NCI-H1048 (cell line): ENCODE measurements at regions not wholly inside any gene's neighbourhood (a gene's known extent, or its start where the extent isn't known, plus 50 kb on each side); places are given as distances from the start of the nearest gene placed in this dataset.

ENCODE experiments used
- DNase-seq: peaks from one replicate; lab custom pipeline; 2025; lab: John Stamatoyannopoulos, UW

DNA sequence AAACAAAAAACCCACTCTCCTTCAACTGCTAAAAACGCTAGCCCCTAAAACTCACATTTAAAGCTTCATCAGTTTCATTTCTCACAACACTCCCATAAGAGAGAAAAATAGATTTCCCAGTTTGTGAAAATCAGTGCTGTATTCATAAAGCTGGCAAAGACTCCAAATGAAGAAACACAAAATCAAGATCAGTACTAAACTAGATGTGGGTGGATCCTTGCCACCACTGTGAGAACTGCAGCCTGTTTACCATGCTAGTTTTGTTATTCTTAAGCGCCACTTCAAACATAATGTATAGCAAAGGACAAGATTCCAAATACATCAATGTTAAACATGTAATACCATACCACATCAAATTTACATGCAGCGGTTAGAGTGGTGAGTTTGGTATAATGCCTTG, 104.5 kb upstream of the CCDC150 start:
- no peak for DNase-seq

DNA sequence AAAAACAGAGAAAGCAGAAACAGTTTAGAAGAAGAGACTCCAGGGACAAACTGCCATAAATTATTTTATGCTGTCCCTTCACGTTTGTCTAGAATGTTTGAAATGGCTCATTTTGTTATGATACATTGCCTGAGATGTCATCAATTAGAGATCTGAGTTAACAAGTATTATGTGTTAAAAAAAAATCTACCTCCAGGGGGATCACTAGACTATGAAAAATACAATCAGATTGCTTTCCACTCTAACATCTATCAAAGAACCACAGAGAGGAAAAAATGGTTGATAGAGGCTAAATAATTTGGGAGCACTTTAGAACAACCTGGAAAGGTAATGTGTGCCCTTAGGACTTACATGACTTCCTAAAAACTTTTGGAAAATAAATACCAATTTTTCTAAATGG, 103.8 kb upstream of the CCDC150 start:
- DNase-seq = no peak

DNA sequence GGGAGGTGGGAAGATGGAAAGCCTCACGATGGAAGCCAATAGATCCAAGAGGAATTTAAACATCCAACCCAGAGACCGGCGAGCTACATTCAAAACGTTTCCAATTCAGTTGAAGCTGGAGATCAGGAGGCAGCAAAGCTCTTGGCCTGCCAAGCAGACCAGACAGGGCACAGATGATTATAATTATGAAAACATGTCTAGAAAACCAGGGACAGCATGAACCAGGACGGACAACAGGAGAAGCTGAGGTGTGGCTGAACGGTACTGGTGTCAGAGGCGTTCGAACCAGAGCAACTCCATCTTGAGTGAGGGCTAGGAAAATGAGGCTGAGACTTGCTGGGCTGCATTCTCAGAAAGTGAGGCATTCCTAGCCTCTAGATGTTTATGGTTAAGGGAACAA, 102.2 kb upstream of the CCDC150 start:
- DNase-seq = no peak

DNA sequence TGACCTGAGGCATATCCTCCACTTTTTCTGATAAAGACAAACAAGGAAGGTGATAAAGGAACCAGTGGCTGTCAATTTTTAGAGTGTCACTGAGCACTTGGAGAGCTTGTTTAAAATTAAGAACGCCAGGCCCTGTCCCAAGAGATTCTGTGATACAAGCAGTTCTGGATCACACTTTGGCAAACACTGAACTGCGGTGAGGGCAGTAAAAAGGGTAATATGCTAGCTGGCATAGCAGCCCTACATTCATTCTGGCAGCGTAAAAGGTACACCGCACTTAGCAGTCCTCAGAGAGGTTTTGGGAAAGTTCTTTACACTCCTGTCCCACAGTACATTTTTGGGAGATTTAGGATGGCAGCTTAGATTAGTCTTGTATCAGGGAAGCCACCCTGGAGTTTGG, 101.3 kb upstream of the CCDC150 start:
- DNase-seq = no peak

DNA sequence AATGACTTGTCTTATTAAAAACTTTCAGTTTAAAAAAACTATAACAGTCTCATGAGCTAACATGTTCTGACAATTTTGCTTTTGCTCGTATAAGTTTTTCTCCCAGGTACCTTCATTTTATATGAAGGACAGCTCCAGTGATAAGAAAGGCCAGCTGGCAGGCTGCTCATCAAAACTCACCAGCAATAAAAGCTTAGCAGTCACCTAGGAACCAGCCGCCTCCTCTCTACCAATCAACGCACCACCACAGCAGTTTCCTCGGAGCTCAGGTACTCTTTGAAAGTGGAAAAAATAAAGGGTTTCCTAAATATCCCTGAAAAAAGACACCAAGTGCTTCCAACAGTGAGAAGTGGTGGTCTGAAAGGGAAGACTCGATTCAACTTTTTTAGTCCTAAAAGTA, 100.9 kb upstream of the CCDC150 start:
- no peak for DNase-seq

DNA sequence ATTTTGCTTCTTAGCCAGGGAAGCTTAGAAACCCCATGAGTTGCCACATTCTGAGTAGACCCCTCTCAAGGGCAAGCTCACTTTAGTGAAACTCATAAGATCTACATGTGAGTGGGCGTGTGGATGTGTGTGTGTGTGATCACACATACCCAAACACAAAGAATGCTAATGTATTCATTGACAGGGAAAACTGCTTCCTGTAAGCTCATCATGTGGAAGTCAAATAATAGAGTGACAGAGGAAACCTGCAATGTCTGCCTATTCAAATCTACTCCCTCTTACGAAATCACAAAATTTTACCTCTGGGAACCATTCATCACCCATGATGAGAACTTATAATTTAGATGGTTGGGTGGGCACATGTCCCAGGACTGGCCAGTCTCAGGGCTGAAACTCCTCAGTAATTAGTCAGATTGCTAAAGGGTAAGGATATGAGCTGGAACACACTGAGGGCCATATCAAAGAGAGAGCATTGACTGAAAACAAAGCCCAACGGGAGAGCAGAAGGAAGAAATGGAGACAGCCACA, 94.5 kb upstream of the CCDC150 start:
- no peak for DNase-seq

DNA sequence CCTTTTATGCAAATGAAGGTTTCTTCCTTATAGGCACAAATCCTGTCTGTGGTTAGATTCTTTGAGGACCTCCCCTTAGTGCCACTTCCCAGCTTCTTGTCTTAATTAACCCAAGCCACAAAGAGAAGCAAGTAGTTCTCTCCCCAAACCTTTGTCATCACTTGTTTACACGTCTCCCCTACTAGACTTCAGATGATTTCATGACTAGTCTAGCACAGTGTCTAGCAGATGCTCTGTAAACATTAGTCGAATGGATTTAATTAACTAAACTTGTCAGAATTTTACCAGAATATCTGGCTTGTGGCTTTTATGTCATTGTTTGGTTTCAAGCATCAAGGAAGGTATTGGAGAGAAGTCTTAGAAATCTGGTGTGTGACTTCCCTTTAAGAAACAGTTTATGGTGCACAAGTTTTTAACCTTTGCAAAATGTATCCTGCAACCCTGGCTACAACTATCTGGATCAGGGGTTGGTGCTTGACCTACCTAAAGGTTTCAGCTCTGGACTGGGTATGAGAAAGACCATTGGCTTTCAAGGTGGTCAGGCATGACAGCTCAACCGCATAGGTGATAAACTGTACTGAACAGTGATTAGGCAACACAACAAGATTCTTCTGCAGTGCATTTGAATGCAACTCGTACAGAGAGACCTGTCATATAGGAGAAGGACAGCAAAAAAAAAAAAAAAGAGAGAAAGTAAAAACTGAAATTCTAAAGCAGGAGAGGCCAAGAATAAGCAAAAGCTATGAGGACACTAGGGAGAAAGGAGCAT, 93.2 kb upstream of the CCDC150 start:
- no peak for DNase-seq

DNA sequence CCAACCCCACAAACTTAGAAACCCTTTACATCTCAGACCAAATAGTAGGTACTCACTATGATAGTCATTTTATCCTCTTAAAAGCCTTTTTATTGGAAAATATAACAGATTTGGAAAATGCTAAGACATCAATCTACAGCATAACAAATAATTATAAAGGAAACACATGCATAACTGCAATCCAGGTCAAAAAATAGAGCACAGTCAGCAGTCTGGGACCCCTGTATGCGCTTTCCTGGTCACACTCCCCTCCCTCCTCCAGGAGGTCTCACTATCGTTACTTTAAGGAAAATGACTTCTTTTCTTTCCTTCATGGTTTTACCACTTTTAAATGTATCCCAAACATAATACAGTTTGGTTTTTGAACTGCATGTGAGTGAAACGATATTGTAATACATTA, 90.5 kb upstream of the CCDC150 start:
- DNase-seq = no peak

DNA sequence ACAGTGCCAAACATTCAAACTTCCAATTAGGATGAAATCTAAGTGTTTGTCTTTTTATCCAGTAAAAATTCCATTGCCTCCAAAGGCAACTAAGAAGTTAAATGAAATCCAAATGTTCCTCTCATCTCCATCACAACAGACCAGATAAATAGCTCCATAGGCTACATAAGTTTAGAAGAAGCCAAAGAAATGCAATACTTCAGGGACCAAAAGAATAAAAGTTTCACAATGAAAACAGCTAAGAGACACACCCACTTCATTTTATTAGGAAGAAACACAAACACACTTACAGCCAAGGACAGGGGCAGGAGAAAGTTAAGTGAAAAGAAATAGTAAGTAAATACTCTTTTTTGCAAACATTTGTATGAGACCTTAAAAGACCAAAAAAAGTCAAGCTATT, 88.5 kb upstream of the CCDC150 start:
- DNase-seq = no peak

DNA sequence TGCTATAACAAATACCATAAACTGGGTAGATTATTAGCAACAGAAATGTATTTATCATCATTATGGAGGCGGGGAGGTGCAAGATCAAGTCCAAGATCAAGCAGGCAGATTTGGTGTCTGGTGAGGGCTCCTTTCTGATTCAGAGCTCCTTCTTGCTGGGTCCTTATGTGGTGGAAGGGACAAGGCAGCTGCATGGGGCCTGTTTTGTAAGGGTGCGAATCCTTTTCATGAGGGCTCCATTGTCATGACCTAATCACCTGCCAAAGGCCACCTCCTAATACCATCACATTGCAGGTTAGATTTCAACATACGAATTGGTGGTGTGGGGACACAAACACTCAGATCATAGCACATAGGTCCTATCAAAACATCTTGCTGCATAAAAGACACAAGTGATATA, 84.4 kb upstream of the CCDC150 start:
- no peak for DNase-seq

DNA sequence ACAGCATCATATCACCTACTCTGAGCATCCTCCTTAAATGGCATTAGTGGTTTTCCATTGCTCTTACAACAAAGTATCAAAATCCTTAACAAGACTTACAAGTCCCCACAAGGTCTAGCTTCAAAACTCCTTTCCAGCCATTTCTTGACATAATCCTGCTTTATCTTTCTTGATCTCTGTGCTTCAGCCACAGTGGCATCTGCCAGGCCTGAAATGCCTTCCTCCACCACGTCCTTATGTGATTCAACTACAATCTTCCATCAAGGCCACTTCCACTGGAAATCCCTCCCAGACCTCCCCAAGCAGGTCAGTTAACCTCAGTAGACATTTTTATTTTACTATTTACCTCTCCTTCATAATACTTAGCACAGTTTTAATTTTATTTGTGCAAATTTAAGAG, 83.8 kb upstream of the CCDC150 start:
- DNase-seq = no peak

DNA sequence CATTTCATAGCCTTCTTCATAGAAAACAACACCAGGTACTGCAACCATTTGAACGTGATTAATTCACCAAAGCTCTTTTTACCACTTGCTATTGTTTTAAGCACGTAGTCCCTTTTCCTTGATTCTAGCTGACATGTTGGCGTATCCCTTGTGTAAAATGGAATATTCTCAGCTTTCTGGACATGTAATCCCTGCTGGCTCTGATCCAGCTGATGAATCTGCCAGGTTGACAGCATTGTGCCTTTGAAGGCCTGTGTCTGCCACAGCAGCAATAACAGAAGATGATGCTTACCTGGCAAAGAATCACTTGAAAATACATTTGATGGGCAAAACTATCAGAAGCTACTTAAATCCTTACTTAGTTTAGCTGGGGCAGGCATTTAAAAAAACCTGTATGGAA, 81.0 kb upstream of the CCDC150 start:
- no peak for DNase-seq

DNA sequence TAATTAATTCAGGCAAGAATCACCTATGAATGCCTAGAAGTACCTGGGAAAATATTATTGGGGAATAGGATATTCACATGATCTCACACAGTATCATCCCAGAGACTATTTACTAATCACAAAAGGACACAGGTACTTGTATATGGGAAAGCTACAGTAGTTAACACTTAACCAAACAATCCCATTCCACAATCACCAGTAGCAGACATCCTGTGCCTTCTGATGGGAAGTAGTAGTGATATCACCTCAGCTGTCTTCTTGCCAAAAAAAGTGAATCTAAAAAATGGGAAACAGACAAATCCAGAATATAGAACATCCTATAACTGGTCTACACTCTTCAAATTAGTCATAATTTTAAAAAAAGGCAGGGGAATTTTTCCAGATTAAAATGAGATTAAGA, 75.6 kb upstream of the CCDC150 start:
- DNase-seq = no peak

DNA sequence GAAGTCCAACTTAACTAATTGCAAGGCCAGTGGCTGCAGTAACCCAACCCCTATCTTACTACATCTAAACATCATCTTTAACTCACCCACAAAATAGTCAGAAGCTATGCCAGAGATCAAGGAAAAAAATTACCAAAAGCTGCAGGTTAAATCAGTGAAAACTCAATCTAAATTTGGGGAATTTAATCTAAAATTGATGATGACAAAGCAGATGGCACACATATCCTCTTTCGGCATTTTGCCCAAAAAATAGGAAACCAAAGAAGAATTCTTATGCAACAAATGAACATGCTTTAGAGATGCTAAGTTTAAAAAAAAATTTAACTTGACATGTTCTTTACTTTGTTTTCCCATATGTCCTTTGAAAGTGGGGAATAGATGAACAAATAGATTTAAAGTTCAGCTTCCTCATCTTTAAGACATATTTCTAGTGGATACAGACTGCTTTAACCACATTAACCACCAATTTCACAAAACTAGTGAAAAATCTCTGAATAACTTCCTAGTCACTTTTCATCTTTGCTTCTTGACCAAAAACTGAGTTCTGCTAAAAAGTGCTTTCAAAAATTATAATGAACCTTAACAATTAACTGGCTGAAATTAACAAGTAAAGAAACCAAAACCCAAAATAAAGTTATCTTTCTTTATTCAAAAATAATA, 74.3 kb upstream of the CCDC150 start:
- DNase-seq = no peak

DNA sequence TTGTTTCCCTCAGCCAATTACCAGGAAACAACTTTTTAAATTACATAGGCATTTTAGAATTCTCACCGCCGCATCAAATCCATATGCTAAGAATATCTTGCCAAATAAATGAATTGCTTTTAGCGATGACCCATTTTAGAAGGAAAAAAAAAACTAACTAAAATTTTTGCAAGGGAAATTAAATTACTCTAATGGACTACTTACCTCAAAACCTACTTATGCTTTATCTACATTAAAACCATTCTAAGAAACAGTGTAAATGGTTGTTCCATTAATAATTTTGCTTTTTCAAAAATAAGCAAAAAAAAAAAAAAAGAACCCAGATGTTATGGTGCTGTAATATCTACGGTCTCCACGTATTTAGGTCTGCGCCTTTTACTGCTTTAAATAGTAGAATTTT, 73.5 kb upstream of the CCDC150 start:
- DNase-seq = no peak

DNA sequence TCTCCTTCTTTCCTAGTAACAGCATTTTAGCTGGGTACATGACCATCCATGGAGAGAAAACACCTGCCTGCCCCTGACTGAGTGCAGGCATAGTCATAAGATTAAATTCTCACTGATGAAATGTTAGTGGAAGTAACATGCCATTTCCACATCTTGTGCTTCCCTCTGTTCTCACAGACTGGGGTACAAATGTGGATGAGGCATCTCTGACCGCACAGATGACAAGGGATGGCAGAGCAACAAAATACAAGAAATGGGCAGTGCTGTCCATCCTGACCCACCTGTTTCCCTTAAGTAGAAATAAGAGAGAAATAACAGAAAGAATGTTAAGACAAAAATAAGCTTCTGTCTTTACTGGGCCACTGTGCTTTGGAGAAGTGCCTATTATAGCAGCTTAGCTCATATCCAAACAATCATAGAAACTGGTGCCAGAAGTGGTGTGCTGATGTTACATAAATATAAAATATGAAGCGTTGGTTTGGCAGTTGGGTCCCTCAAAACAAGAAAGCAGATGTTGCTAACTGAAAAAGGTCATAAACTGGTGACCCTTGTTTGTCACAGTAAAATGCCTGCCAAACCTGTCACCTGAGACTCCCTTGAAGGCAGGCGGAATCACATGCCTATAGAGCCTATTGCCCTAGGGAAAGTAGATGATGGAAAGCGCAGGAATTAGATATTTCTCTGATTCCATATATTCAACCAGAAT, 72.4 kb upstream of the CCDC150 start:
- DNase-seq = no peak

DNA sequence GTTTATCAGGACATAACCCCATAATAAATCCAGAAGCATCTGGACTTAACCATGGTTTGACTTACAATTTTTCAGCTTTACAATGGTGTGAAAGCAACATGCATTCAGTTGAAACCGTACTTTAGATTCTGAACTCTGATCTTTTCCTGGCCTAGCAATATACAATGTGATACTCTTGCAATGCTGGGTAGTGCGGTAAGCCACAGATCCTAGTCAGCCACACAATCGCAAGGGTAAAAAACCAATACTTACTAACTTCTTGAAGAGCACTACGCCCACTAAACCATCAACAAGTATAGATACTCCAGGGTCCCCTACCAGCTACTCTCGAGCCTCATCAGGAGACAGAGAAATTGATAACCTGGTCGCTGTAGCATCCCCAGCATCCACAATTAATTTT, 71.0 kb upstream of the CCDC150 start:
- no peak for DNase-seq

DNA sequence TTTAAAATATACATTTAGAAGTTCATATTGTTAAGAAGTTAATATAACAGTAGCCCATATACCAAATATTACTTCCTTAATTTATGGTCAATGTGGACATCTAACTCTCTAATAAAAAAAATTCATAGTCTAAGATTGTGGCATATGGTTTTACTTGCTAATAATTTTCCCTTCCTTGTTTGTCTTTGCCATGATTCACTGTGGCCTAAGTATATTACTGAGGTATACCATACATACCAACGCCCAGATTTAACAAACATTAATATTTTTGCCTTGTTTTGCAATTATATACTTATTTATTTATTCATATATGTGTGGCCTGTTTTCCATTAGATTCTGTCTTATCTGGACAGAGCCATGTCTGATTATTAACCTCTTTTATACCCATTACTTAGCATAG, 54.6 kb upstream of the CCDC150 start:
- DNase-seq = no peak

DNA sequence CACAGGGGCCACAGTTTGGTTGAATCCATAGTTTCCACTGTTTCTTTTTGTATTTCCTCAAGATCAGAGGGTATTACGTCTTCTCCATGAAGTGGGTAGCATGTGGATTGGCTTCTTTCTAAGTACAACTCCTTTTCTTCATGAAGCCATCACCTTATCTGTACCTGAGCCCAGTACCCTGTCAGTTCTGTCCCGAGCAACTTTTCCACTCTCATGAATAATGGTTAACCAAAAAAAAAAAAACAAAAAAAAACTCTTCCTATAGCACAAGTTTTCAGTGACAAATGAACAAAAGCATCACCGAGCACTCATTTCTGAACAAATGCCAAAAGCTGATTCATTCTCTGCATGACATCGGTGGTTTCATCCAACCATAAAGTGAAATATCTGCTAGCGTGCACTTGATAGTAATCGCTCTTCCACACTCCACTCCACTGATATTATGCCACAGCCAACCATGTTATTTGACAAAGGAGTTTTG, 53.0 kb upstream of the CCDC150 start:
- no peak for DNase-seq

DNA sequence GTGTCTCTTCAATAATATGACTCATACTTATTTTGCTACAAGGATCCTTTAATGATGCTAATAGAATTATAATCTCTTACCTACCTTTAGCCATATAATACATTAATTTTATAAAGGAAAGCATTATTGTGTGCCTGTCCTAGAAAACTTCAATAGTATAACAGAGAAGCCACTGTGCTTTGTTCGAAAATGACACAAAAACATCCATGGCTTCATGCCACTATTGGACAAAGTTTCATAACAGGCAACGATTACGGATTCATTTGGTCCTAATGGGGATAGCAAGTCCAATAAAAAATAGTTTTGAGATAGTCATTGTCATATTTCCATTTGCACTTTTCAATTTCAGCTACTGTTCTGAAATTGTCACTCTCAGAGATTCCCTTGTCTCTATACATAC, 52.5 kb upstream of the CCDC150 start:
- DNase-seq = no peak

DNA sequence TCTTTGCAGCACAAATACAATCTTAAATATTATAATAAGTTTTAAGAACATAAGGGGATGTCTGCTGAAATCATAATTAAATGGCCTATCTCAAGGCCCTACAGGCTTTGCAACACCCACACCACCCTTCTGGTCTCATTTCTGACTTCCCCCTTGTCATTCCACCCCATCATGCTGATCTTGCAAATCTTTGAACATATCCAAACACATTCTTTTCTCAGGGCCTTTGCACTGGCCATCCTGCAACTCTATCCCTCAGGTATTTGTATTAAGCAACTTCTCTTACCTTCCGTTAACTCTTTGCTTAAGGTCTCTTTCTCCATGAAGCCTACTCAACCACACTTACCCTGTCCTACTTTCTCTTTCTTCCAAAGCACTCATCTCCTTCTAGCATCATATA, 51.8 kb upstream of the CCDC150 start:
- no peak for DNase-seq

DNA sequence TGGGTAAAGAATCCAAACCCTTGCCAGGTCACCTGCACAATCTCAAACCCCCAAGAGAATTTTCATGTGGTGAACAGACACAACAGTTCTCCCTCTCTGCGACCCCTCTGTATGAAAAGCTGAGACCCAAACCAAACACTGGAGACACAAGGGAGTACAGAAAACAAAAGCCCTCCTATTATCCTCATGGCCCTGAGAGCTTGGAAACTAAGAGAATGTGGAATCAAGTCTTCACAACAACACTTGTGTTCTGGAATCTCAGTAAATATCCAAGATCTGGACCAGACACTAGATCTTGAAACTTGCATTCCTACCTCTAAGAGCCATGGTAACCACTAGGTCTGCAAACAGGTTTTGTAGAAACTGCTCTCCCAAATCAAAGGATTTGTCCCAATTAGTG, 50.1 kb upstream of the CCDC150 start:
- DNase-seq = no peak
